Loucy (cell line): ENCODE measurements at regions not wholly inside any gene's neighbourhood (a gene's known extent, or its start where the extent isn't known, plus 50 kb on each side); places are given as distances from the start of the nearest gene placed in this dataset.

Experiments used
- H2AFZ ChIP-seq: fragments of 200-600 bp; sonication (generic); 2 replicates; pipeline ENCODE4 v1.6.0; 2016; ENCODE audit warnings: antibody characterized with exemption, mild to moderate bottlenecking, low read length, moderate library complexity
- H3F3A ChIP-seq: fragments of 200-600 bp; 2 replicates; pipeline ENCODE4 v1.6.0; 2016; ENCODE audit warnings: antibody characterized with exemption, low read depth, mild to moderate bottlenecking
- H3K27me3 ChIP-seq: fragments of 200-600 bp; sonication (generic); 2 replicates; pipeline ENCODE4 v1.6.1; 2014; ENCODE audit warnings: low read length, mild to moderate bottlenecking; ENCODE audit not compliant: insufficient read depth, poor library complexity, severe bottlenecking
- H3K36me3 ChIP-seq: fragments of 200-600 bp; sonication (generic); 2 replicates; pipeline ENCODE4 v1.6.1; 2016; ENCODE audit warnings: low read length; ENCODE audit not compliant: insufficient read depth
- H3K4me1 ChIP-seq: fragments of 200-600 bp; sonication (generic); 2 replicates; pipeline ENCODE4 v1.5.1; 2014; ENCODE audit warnings: low read length, mild to moderate bottlenecking; ENCODE audit not compliant: insufficient read depth, poor library complexity, severe bottlenecking
- H3K4me2 ChIP-seq: fragments of 200-600 bp; sonication (generic); 2 replicates; pipeline ENCODE4 v1.6.0; 2014; ENCODE audit warnings: antibody characterized with exemption, low read length, low read depth, mild to moderate bottlenecking; ENCODE audit not compliant: poor library complexity, severe bottlenecking
- H3K4me3 ChIP-seq: fragments of 200-600 bp; sonication (generic); 2 replicates; pipeline ENCODE4 v1.5.1; 2014; ENCODE audit warnings: low read length, mild to moderate bottlenecking, mixed read lengths; ENCODE audit not compliant: poor library complexity, severe bottlenecking
- H3K79me2 ChIP-seq: fragments of 200-600 bp; sonication (generic); 2 replicates; pipeline ENCODE4 v1.6.1; 2014; ENCODE audit warnings: low read length; ENCODE audit not compliant: insufficient read depth
- H3K9ac ChIP-seq: fragments of 200-600 bp; sonication (generic); 2 replicates; pipeline ENCODE4 v1.6.0; 2014; ENCODE audit warnings: mild to moderate bottlenecking, low read depth, low read length, moderate library complexity; ENCODE audit not compliant: poor library complexity, severe bottlenecking
- H3K9me2 ChIP-seq: fragments of 200-600 bp; sonication (generic); replicated peaks from 2 replicates; pipeline ENCODE4 v1.6.1; 2016; ENCODE audit warnings: low read depth, low read length, mixed read lengths
- H3K9me3 ChIP-seq: fragments of 200-600 bp; sonication (generic); 2 replicates; pipeline ENCODE4 v1.6.1; 2014; ENCODE audit warnings: mild to moderate bottlenecking, antibody characterized with exemption, low read length, low read depth; ENCODE audit not compliant: insufficient read depth
- H4K20me1 ChIP-seq: fragments of 200-600 bp; sonication (generic); 2 replicates; pipeline ENCODE4 v1.6.0; 2014; ENCODE audit warnings: antibody characterized with exemption, low read length, mild to moderate bottlenecking; ENCODE audit not compliant: insufficient read depth, poor library complexity, severe bottlenecking
- CTCF ChIP-seq: fragments of 200-600 bp; sonication (generic); conservative IDR thresholded peaks from 2 replicates; pipeline ENCODE4 v1.5.1; 2014; ENCODE audit warnings: mild to moderate bottlenecking, antibody characterized with exemption, low read length
- EZH2phosphoT487 ChIP-seq: fragments of 200-600 bp; IDR thresholded peaks from 2 replicates; pipeline ENCODE4 v1.6.1; 2018; ENCODE audit warnings: antibody characterized with exemption, mild to moderate bottlenecking, moderate library complexity, borderline replicate concordance

- Histone ChIP-seq H3K36me3 (no peaks in the 10 kb centered on the region), H3K4me1 (no peaks in the 10 kb centered on the region), H3K9ac (no peak overlapping the region), H4K20me1 (no peaks in the 10 kb centered on the region), H3K9me3 (no peaks in the 10 kb centered on the region), H3K4me2 (no peak overlapping the region), H3K27me3 (no peaks in the 10 kb centered on the region), H2AFZ (no peak overlapping the region), H3F3A (no peaks in the 10 kb centered on the region), H3K4me3 (no peak overlapping the region), H3K9me2 (no peaks in the 10 kb centered on the region), H3K79me2 (no peaks in the 10 kb centered on the region)
- TF ChIP-seq CTCF = peak; percentile 95
- TF ChIP-seq EZH2phosphoT487 = no peak
Measured at GRCh38 chr14:87805315-87805723, 187.7 kb downstream of the GALC start.

- no peak overlapping the region for H3K4me3 ChIP-seq
- no peaks in the 10 kb centered on the region for H3K79me2 ChIP-seq
- no peaks in the 10 kb centered on the region for H3K9me2 ChIP-seq
- no peak overlapping the region for H3K4me2 ChIP-seq
- no peaks in the 10 kb centered on the region for H3F3A ChIP-seq
- H3K27me3 ChIP-seq = no peaks in the 10 kb centered on the region
- H4K20me1 ChIP-seq = no peaks in the 10 kb centered on the region
- H3K36me3 ChIP-seq = no peaks in the 10 kb centered on the region
- H3K9ac ChIP-seq = no peak overlapping the region
- H3K4me1 ChIP-seq = no peaks in the 10 kb centered on the region
- no peak for TF ChIP-seq EZH2phosphoT487
- no peak for TF ChIP-seq CTCF
- H3K9me3 ChIP-seq = no peaks in the 10 kb centered on the region
- no peak overlapping the region for H2AFZ ChIP-seq
Measured at GRCh38 chr14:87800216-87800615, 192.8 kb downstream of the GALC start.

- H3F3A ChIP-seq = no peaks in the 10 kb centered on the region
- no peak for TF ChIP-seq CTCF
- TF ChIP-seq EZH2phosphoT487 = no peak
- no peak overlapping the region for H2AFZ ChIP-seq
Measured at GRCh38 chr14:87799400-87799799, 193.6 kb downstream of the GALC start.

More at GRCh38 chr14:87799400-87799799, 193.6 kb downstream of the GALC start:
- no peak overlapping the region for H3K4me2 ChIP-seq
- no peak overlapping the region for H3K9ac ChIP-seq
- H3K9me3 ChIP-seq = no peaks in the 10 kb centered on the region
- no peaks in the 10 kb centered on the region for H3K36me3 ChIP-seq
- H3K27me3 ChIP-seq = no peaks in the 10 kb centered on the region
- no peaks in the 10 kb centered on the region for H3K4me1 ChIP-seq
- no peaks in the 10 kb centered on the region for H3K9me2 ChIP-seq
- no peaks in the 10 kb centered on the region for H3K79me2 ChIP-seq
- no peaks in the 10 kb centered on the region for H4K20me1 ChIP-seq
- no peak overlapping the region for H3K4me3 ChIP-seq
